22Rv1 (cell line): ENCODE measurements at regions not wholly inside any gene's neighbourhood (a gene's known extent, or its start where the extent isn't known, plus 50 kb on each side); places are given as distances from the start of the nearest gene placed in this dataset.

Experiments
- CTCF ChIP-seq: fragments of 450-650 bp; IDR thresholded peaks from 2 replicates; pipeline ENCODE4 v1.5.1; 2017; ENCODE audit warnings: mild to moderate bottlenecking
- ZFX ChIP-seq: fragments of 450-650 bp; IDR thresholded peaks from 2 replicates; pipeline ENCODE4 v1.6.1; 2017; ENCODE audit warnings: antibody characterized with exemption, borderline replicate concordance

- TF ChIP-seq CTCF, result no peak
- no peak for TF ChIP-seq ZFX
Measured at GRCh38 chr3:194991338-194991654, 279.7 kb downstream of the XXYLT1 start.
